ENCODE measurements at regions not wholly inside any gene's neighbourhood (a gene's known extent, or its start where the extent isn't known, plus 50 kb on each side); places are given as distances from the start of the nearest gene placed in this dataset.

DNA sequence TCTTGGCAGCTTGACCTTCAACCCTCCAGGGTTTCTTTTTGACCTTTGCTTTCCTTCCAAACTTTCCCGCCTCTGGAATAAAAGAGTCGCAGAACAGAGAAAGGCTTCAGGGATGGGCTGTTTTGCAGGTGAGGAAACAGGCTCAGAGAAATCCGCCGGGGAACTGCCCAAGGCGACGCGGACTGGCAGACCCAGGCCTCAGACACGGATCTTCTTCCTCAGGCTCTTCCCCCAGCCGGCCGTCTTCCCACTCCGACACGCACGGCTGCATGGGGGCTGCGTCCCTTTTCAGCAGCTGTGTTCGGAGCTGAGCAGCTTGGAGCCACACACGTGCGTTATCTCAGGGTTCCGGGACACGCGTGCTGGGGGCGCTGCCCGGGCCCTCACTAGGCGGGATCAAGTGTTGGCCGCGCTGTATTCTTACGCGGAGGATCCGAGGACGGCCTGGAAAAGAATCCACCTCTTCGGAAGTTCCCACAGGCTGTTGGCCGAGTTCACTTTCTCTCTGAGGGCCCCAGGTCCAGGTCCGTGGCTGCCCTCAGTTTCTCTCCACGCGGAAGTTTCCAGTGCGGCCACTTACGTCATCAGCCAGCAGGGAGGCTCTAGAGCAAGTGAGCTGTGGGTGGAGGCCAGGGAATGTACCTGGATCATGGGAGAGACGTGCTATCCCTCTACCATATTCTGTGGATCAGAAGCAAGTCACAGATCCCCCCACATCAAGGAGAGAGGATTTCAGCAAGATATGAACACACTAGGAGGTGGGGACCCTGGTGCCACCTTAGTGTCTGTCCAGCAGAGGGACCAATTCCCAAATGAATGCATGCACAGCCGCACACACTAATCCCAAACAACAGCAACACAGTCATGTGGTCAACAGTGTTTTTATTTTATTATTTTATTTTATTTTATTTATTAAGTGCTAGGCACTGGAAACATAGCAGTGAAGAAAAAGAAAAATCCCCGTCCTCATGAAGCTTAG lies 100.4 kb downstream of the ING1 start:
- DNase-seq (ENCODE audit: low read depth), result no peak
- TF ChIP-seq CTCF (IDR thresholded peaks at IDR 0.05; ENCODE audit: low read length, missing control alignments), result peak; percentile 0
- H3K4me3 ChIP-seq (replicated peaks; ENCODE audit: low read depth, low read length), result no peak overlapping the region

DNA sequence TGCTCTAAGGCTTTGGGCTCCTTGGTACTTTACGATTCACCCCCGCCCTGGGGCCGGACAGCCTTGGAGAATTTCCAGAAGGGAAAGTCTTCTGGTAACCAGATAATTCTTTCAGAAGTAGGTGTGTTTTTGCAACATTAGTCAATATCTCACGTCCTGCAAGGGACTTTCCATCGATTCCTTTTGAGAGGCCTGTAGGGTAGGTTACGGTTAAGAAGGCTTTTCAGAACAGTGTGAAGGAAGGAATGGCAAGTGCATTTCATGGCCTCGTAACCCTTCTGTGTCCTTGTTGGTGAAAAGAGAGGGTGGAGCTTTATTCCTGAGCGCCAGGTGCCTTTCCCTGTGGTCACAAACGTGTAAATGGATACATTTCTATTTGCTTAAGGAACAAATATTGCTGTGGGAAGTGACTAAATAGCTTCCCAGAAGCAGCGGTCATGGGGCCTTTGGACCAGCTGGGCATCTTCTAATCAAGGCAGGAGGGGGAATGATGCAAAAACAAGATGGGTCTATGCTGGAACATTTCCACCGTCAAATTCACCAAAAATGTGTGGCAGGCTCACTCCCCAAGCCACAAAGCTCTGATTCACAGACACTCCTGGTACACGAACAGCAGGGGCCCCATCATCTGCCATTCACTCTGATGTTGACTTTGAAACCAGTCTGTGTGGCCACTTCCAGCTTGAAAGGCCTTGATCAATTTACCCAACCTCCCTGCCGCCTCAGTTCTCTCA lies 99.2 kb downstream of the ANKRD10 start:
- DNase-seq (ENCODE audit: low read depth), result no peak
- H3K4me3 ChIP-seq (replicated peaks; ENCODE audit: low read depth, low read length), result no peak overlapping the region
- no peak for TF ChIP-seq CTCF (IDR thresholded peaks at IDR 0.05; ENCODE audit: low read length, missing control alignments)

- TF ChIP-seq CTCF (IDR thresholded peaks at IDR 0.05; ENCODE audit: low read length, missing control alignments), result no peak
- H3K4me3 ChIP-seq (replicated peaks; ENCODE audit: low read depth, low read length), result no peak overlapping the region
- no peak for DNase-seq (ENCODE audit: low read depth)
Observed at GRCh38 chr13:110816500-110816899, 98.4 kb downstream of the ANKRD10 start.

GRCh38 chr13:110817143-110817542 lies 97.7 kb downstream of the ANKRD10 start:
- TF ChIP-seq CTCF (IDR thresholded peaks at IDR 0.05; ENCODE audit: low read length, missing control alignments), result no peak
- no peak overlapping the region for H3K4me3 ChIP-seq (replicated peaks; ENCODE audit: low read depth, low read length)
- no peak for DNase-seq (ENCODE audit: low read depth)

DNA sequence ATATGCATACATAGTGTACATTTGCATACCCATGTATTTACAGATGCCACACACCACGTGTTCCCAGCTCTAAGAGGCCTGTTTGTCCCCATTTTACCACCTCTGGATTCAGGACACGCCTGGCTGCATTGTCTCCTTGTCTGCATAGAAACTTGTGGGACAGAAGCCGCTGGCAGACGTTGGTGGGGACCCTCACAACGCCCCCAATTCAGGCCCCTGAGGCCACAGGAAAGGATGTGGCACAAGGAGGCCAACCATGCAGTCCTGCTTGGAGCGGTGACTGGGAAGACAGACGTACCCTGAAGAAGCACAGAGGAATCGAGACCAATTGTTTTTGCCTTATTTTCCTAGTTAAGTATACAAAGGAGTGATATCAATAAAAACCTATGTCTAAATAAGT lies 96.1 kb downstream of the ANKRD10 start:
- DNase-seq (ENCODE audit: low read depth), result no peak
- H3K4me3 ChIP-seq (replicated peaks; ENCODE audit: low read depth, low read length), result no peak overlapping the region
- TF ChIP-seq CTCF (IDR thresholded peaks at IDR 0.05; ENCODE audit: low read length, missing control alignments), result no peak

GRCh38 chr13:110819203-110820014 lies 95.5 kb downstream of the ANKRD10 start:
- DNase-seq (ENCODE audit: low read depth), result peak; percentile 78
- H3K4me3 ChIP-seq (replicated peaks; ENCODE audit: low read depth, low read length), result no peak overlapping the region
- peak; percentile 98 for TF ChIP-seq CTCF (IDR thresholded peaks at IDR 0.05; ENCODE audit: low read length, missing control alignments)
